CD4-positive, alpha-beta T cell (primary cell): ENCODE measurements at regions not wholly inside any gene's neighbourhood (a gene's known extent, or its start where the extent isn't known, plus 50 kb on each side); places are given as distances from the start of the nearest gene placed in this dataset.

Experiments
- ATAC-seq: fragments of 200-7000 bp; cut with Tn5 transposase; one replicate; pipeline ENCODE4 v1.10.0; 2022; ENCODE audit warnings: mild to moderate bottlenecking; ENCODE audit not compliant: poor library complexity
- CTCF ChIA-PET: fragments of 350-600 bp; sonication (Branson Sonifier 250); formaldehyde crosslinking; loops from one replicate; lab custom pipeline; 2021; ENCODE audit warnings: antibody characterized with exemption, inconsistent platforms; lab: Charles Lee
- POLR2A ChIA-PET: fragments of 350-600 bp; sonication (Branson Sonifier 250); formaldehyde crosslinking; loops from one replicate; lab custom pipeline; 2021; ENCODE audit warnings: antibody characterized with exemption, inconsistent platforms; lab: Charles Lee
- DNase-seq, 14 experiments: peaks; one replicate each; pipeline ENCODE4 v3.0.0-alpha.2; 2013 to 2020; ENCODE audit warnings: mixed read lengths in 2 of 14
- H3K27ac ChIP-seq, 2 donors: one replicate each; pipeline versions ENCODE4 v1.5.1 to v1.7.0; 2013; ENCODE audit warnings: low read length in 2 of 2, low read depth in 1 of 2, mild to moderate bottlenecking in 1 of 2
- H3K27me3 ChIP-seq, 2 experiments: 1 replicate in 1 of 2; 2 replicates in 1 of 2; pipeline versions ENCODE4 v1.6.1 to v1.7.0; 2013; ENCODE audit warnings: low read length in 2 of 2, control low read depth in 1 of 2, mild to moderate bottlenecking in 1 of 2, moderate library complexity in 1 of 2; ENCODE audit not compliant: insufficient read depth in 2 of 2, control insufficient read depth in 1 of 2
- H3K36me3 ChIP-seq: one replicate; pipeline ENCODE4 v1.6.1; 2013; ENCODE audit warnings: low read length, control low read depth; ENCODE audit not compliant: insufficient read depth
- H3K4me1 ChIP-seq: one replicate; pipeline ENCODE4 v1.6.1; 2013; ENCODE audit warnings: low read length, control low read depth; ENCODE audit not compliant: insufficient read depth
- H3K4me3 ChIP-seq: one replicate; pipeline ENCODE4 v1.5.1; 2013; ENCODE audit warnings: mild to moderate bottlenecking, low read length, moderate library complexity
- H3K9me3 ChIP-seq, 2 experiments: 1 replicate in 1 of 2; 2 replicates in 1 of 2; pipeline versions ENCODE4 v1.6.1 to v1.7.0; 2013; ENCODE audit warnings: low read length in 2 of 2, mild to moderate bottlenecking in 2 of 2, control low read depth in 1 of 2, moderate library complexity in 1 of 2; ENCODE audit not compliant: control insufficient read depth in 1 of 2, insufficient read depth in 1 of 2
- H3K27ac Mint-ChIP-seq: one replicate; pipeline ENCODE4 v1.8.0; 2020; ENCODE audit warnings: mixed read lengths
- H3K27me3 Mint-ChIP-seq: one replicate; pipeline ENCODE4 v1.8.0; 2021; ENCODE audit warnings: mixed read lengths
- H3K36me3 Mint-ChIP-seq: one replicate; pipeline ENCODE4 v1.8.0; 2021; ENCODE audit warnings: low read depth, mixed read lengths
- H3K4me1 Mint-ChIP-seq: one replicate; pipeline ENCODE4 v1.8.0; 2021; ENCODE audit warnings: low read depth, mixed read lengths
- H3K4me3 Mint-ChIP-seq: one replicate; pipeline ENCODE4 v1.8.0; 2020; ENCODE audit warnings: mild to moderate bottlenecking, mixed read lengths
- H3K9me3 Mint-ChIP-seq: one replicate; pipeline ENCODE4 v1.8.0; 2020; ENCODE audit warnings: mixed read lengths
- CTCF ChIP-seq: fragments of 200-600 bp; IDR thresholded peaks from one replicate; pipeline ENCODE4 v1.8.0; 2022; ENCODE audit warnings: antibody characterized with exemption, mild to moderate bottlenecking
- intact Hi-C, 2 experiments: fragments of 100-400 bp; cut with DNase I in 1 of 2; cut with micrococcal nuclease in 1 of 2; formaldehyde crosslinking; loops; one replicate each; pipeline versions ENCODE4 v1.15.1 to v1.9.0; 2023 to 2025; cut with DNase I, micrococcal nuclease

- no peak for DNase-seq
- Histone ChIP-seq H3K27me3 (no peaks in the 10 kb centered on the region), H3K4me3 (no peak overlapping the region), H3K4me1 (no peaks in the 10 kb centered on the region), H3K36me3 (no peaks in the 10 kb centered on the region), H3K9me3 (no peaks in the 10 kb centered on the region), H3K27ac (no peak overlapping the region)
- no peaks in the 10 kb centered on the region for H3K4me1 Mint-ChIP-seq
- TF ChIP-seq CTCF: no peak
- no peaks in the 10 kb centered on the region for H3K9me3 Mint-ChIP-seq
- intact Hi-C loops: loop anchor here in 1 of 2 experiments (10.0 kb wide), 1 partner anchor 1385 kb away; no protein-coding TSS in a partner anchor
- no peaks in the 10 kb centered on the region for H3K27me3 Mint-ChIP-seq
- no peak overlapping the region for H3K4me3 Mint-ChIP-seq
- no peak for ATAC-seq
- POLR2A ChIA-PET: no interaction called here
- CTCF ChIA-PET: no interaction called here
- no peaks in the 10 kb centered on the region for H3K36me3 Mint-ChIP-seq
- H3K27ac Mint-ChIP-seq: no peak overlapping the region
Observed at GRCh38 chr2:194549387-194549786, 1107.6 kb upstream of the SLC39A10 start.

GRCh38 chr2:194545978-194546377, 1111.0 kb upstream of the SLC39A10 start:
- peak in 1 of 14 experiments; percentile 2 for DNase-seq
- Histone ChIP-seq H3K36me3 (no peaks in the 10 kb centered on the region), H3K9me3 (no peaks in the 10 kb centered on the region), H3K27ac (no peak overlapping the region), H3K4me1 (no peaks in the 10 kb centered on the region), H3K27me3 (no peaks in the 10 kb centered on the region), H3K4me3 (no peak overlapping the region)
- TF ChIP-seq CTCF: no peak
- Mint-ChIP-seq H3K27me3 (no peaks in the 10 kb centered on the region), H3K4me3 (no peak overlapping the region), H3K9me3 (no peaks in the 10 kb centered on the region), H3K27ac (no peak overlapping the region), H3K4me1 (no peaks in the 10 kb centered on the region), H3K36me3 (no peaks in the 10 kb centered on the region)
- ChIA-PET POLR2A (no interaction called here), CTCF (no interaction called here)
- intact Hi-C loops: loop anchor here in 1 of 2 experiments (10.0 kb wide), 1 partner anchor 1389 kb away; no protein-coding TSS in a partner anchor
- no peak for ATAC-seq

GRCh38 chr2:194539425-194539824, 1117.6 kb upstream of the SLC39A10 start:
- no peak for DNase-seq
- no peak for ATAC-seq
- Mint-ChIP-seq H3K4me3 (no peak overlapping the region), H3K9me3 (peaks cover 3% of the 10 kb centered on the region), H3K4me1 (no peaks in the 10 kb centered on the region), H3K27me3 (no peaks in the 10 kb centered on the region), H3K27ac (no peak overlapping the region), H3K36me3 (no peaks in the 10 kb centered on the region)
- ChIA-PET POLR2A (no interaction called here), CTCF (no interaction called here)
- Histone ChIP-seq H3K9me3 (no peaks in the 10 kb centered on the region), H3K4me1 (no peaks in the 10 kb centered on the region), H3K27ac (no peak overlapping the region), H3K36me3 (no peaks in the 10 kb centered on the region), H3K27me3 (no peaks in the 10 kb centered on the region), H3K4me3 (no peak overlapping the region)
- no peak for TF ChIP-seq CTCF
- intact Hi-C loops: no loop called here
